T-helper 17 cell (primary cell): ENCODE measurements at regions not wholly inside any gene's neighbourhood (a gene's known extent, or its start where the extent isn't known, plus 50 kb on each side); places are given as distances from the start of the nearest gene placed in this dataset.

Source experiments
- ATAC-seq: fragments of 150-1000 bp; cut with Tn5 transposase; 2 replicates; pipeline ENCODE4 v1.10.0; 2021; ENCODE audit warnings: mild to moderate bottlenecking, moderate library complexity
- DNase-seq, 3 donors: peaks; one replicate each; pipeline versions ENCODE4 v3.0.0 to v3.0.0-alpha.2; 2020 to 2021
- H3K9me3 ChIP-seq: one replicate; pipeline ENCODE4 v1.7.0; 2013; ENCODE audit warnings: low read length, mild to moderate bottlenecking; ENCODE audit not compliant: control insufficient read depth, poor library complexity, severe bottlenecking
- H3K27ac Mint-ChIP-seq: one replicate; pipeline ENCODE4 v1.8.0; 2022; ENCODE audit warnings: mild to moderate bottlenecking, moderate library complexity, mixed read lengths
- H3K27me3 Mint-ChIP-seq: one replicate; pipeline ENCODE4 v1.8.0; 2022; ENCODE audit warnings: mixed read lengths
- H3K36me3 Mint-ChIP-seq: one replicate; pipeline ENCODE4 v1.8.0; 2022; ENCODE audit warnings: low read depth, mixed read lengths
- H3K4me1 Mint-ChIP-seq: one replicate; pipeline ENCODE4 v1.8.0; 2022; ENCODE audit warnings: mild to moderate bottlenecking, mixed read lengths
- H3K4me3 Mint-ChIP-seq: one replicate; pipeline ENCODE4 v1.8.0; 2022; ENCODE audit warnings: mild to moderate bottlenecking, moderate library complexity, mixed read lengths

DNA sequence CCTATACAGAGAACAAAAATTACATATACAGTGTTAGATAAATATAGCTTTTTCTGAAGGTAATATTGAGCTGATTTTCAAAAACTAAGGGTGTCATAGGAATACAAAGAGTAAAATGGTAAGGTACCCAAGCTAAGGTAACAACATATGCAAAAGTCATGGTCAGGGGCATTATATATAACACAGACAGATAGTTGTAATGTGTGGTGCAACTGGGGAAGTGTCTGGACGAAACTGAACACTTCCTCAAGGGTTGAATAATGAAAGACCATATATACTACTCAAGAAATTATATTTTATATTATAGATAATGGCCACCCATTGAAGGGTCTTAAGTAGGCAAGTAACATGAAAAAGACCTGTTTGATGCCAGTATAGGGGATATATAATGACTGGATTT is 262.1 kb upstream of the CXXC4 start:
- DNase-seq, result no peak
- H3K9me3 ChIP-seq, result no peaks in the 10 kb centered on the region
- Mint-ChIP-seq H3K4me1 (peaks cover 11% of the 10 kb centered on the region), H3K27ac (no peak overlapping the region), H3K4me3 (no peak overlapping the region), H3K27me3 (no peaks in the 10 kb centered on the region), H3K36me3 (no peaks in the 10 kb centered on the region)
- ATAC-seq, result no peak

DNA sequence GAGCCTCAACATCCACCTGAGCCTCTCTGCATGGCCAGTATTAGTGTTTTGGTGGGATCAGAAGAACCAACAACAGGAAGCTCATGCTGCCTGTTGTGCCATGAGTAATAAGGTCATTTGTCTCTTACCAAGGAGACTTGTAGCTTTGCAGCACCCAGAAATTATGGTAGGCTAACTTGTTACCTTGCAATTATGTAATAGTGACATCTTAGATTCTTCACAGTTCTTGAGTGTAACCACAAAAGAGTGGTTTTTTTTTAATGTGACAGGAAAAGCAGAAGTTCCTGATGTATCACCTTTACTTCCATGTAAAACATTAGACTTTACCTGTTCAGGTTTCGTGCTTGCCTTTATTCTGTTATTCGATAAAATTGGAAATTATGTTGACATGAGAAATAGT is 263.9 kb upstream of the CXXC4 start:
- ATAC-seq (peak; percentile 50), DNase-seq (no peak)

DNA sequence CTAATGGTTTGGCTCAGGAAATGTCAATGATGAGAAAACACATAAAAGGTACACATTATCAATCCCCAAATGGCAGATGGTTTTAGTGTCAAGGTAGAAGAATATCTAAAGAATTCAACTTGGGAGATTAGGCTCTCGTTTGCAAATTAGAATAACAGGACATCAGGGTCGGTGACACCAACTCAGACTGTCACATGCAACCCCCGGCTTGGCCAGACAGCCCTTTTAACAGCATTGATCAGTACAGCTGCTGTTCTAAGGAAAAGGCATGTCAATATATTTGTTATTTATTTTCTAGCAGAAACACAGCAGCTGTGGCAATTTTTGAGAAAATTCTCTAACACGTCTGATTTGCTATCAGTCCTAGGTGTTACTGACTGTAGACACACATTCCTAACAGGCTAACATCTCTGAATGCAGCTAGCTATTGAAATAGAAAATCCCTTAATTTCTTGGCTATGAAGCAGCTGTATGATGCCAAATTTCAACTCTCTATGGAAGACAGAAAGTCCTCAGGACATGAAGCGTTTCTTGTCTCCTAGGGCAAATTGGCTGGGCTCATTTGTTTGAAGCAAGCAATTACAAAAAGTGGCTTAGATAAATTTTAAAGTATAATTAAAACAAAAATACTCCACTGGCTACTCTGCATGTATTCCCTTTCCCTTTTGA is 269.0 kb upstream of the CXXC4 start:
- H3K4me3 Mint-ChIP-seq, result no peak overlapping the region
- H3K27ac Mint-ChIP-seq, result no peak overlapping the region
- no peak for DNase-seq
- H3K4me1 Mint-ChIP-seq, result peaks cover 3% of the 10 kb centered on the region
- H3K9me3 ChIP-seq, result no peaks in the 10 kb centered on the region
- no peaks in the 10 kb centered on the region for H3K27me3 Mint-ChIP-seq
- ATAC-seq, result no peak
- H3K36me3 Mint-ChIP-seq, result no peaks in the 10 kb centered on the region

More for the DNA sequence above, 263.9 kb upstream of the CXXC4 start:
- H3K27ac Mint-ChIP-seq, result peak overlapping the region; percentile 29
- H3K27me3 Mint-ChIP-seq, result no peaks in the 10 kb centered on the region
- H3K36me3 Mint-ChIP-seq, result no peaks in the 10 kb centered on the region
- peaks cover 6% of the 10 kb centered on the region for H3K4me1 Mint-ChIP-seq
- no peaks in the 10 kb centered on the region for H3K9me3 ChIP-seq
- H3K4me3 Mint-ChIP-seq, result no peak overlapping the region

DNA sequence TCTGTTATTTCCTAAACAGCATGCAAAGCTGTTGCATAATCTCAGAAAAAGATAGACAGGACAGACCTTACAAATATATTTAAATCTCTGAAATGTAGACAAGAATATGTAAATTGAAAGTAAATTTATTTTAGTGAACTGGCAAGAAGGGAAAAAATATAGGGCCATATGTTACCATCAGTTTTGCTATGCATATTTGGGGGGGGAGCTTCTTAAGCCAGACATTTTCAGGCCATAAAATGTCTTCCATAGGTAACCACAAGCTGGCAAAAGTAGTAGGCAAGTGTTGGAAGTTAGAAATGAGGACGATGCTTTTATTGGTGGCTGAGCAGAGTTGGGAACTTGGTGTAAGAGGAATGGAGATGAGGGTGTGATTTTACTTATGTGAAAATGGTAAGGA is 272.0 kb upstream of the CXXC4 start:
- Mint-ChIP-seq H3K4me1 (no peaks in the 10 kb centered on the region), H3K27ac (no peak overlapping the region), H3K4me3 (no peak overlapping the region), H3K27me3 (no peaks in the 10 kb centered on the region), H3K36me3 (no peaks in the 10 kb centered on the region)
- DNase-seq, result no peak
- no peak for ATAC-seq
- H3K9me3 ChIP-seq, result no peaks in the 10 kb centered on the region

DNA sequence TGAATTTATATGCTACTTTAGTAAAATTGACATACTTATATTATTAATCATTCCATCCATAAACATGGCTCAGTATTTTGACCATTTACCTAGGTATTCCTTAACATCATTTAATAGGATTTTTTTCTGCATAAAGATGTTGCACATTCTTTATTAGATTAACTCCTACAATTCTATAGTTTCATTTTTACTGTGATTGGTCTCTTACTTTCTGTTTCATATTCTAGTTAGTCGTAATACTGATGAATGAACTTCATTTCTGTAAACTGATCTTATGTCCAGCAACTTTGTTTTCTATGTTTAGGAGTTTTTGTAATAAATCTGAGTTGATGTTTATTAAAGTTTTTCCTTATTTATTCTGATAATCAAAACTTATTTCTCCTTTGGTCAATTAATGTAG is 278.2 kb upstream of the CXXC4 start:
- ATAC-seq (no peak), DNase-seq (no peak)
- Mint-ChIP-seq H3K36me3 (peaks cover 2% of the 10 kb centered on the region), H3K27ac (peak overlapping the region; percentile 79), H3K4me3 (peak overlapping the region; percentile 12), H3K4me1 (peaks cover 12% of the 10 kb centered on the region), H3K27me3 (no peaks in the 10 kb centered on the region)
- no peaks in the 10 kb centered on the region for H3K9me3 ChIP-seq

DNA sequence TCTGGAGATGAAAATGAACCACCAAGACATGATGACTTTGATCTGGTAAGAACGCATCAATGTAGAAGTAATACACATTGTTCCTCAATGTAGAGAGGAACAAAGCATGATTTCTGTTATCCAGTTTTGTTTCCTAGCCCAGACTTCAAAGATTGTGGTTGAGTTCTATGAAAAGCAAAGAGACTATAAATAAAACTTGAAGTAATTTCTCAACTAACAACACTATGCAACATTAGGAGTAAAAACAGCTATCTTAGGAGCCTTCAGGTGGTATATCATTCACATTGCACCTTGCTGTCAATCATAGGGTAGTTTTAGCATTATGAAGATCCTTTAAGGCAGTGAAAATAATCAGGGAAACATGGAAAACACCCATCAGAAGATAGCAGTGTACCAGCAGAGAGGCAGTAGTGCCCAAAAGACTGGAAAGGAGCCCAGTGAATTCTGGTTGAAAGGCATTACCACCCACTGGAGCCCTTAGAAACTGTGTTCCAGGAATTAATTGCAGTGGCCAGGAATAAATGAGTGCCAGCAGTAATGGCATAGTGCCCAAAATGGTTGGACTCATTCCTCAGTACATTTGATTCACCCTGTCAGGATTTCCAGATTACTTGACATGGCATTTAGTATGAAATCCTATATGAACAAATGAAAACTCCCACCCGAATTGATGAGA is 300.7 kb upstream of the CXXC4 start:
- no peaks in the 10 kb centered on the region for H3K36me3 Mint-ChIP-seq
- no peak overlapping the region for H3K27ac Mint-ChIP-seq
- no peak overlapping the region for H3K4me3 Mint-ChIP-seq
- H3K9me3 ChIP-seq, result no peaks in the 10 kb centered on the region
- ATAC-seq (no peak), DNase-seq (no peak)
- no peaks in the 10 kb centered on the region for H3K27me3 Mint-ChIP-seq
- H3K4me1 Mint-ChIP-seq, result no peaks in the 10 kb centered on the region

DNA sequence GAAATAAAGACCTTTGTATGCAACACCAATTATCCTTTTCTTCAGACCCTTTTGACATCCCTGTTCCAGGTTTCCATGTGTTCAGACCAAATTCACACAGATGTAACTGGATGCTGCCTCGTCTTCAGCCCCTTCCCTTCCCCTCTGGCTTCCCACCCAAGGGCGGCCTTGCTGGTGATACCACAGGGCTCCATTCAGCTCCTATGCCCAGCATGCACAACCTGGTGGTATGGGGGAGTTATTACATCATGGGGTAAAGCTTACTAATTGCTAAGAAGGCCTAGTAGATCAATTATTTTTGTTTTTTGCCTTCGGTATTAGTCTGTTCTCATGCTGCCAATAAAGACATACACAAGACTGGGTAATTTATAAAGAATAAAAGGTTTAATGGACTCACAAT is 317.0 kb upstream of the CXXC4 start:
- DNase-seq (no peak), ATAC-seq (no peak)
- H3K9me3 ChIP-seq, result no peaks in the 10 kb centered on the region
- H3K36me3 Mint-ChIP-seq, result peaks cover 2% of the 10 kb centered on the region
- no peak overlapping the region for H3K4me3 Mint-ChIP-seq
- H3K27me3 Mint-ChIP-seq, result no peaks in the 10 kb centered on the region
- no peak overlapping the region for H3K27ac Mint-ChIP-seq
- peaks cover 4% of the 10 kb centered on the region for H3K4me1 Mint-ChIP-seq

DNA sequence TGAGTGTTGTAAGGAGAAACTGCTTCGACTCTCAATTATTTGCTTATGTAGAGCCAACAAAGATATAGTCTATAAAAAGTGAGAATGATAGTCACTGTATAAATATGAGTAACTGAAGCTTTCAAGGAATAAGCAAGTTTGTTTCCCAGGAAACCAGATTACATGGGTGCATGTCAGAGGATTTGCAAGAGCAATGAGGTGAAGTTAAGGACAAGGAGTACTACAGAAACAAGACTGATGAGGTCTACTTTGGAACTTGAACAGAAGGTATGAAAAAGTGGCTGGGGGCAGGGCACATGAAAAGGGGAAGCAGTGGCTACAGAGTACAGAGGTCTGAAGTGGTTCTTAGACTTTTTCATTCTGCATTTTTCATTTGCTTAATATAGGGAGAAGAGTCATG is 321.0 kb upstream of the CXXC4 start:
- no peaks in the 10 kb centered on the region for H3K9me3 ChIP-seq
- H3K36me3 Mint-ChIP-seq, result no peaks in the 10 kb centered on the region
- H3K27ac Mint-ChIP-seq, result no peak overlapping the region
- DNase-seq, result no peak
- H3K27me3 Mint-ChIP-seq, result no peaks in the 10 kb centered on the region
- H3K4me1 Mint-ChIP-seq, result peaks cover 4% of the 10 kb centered on the region
- no peak for ATAC-seq
- no peak overlapping the region for H3K4me3 Mint-ChIP-seq

DNA sequence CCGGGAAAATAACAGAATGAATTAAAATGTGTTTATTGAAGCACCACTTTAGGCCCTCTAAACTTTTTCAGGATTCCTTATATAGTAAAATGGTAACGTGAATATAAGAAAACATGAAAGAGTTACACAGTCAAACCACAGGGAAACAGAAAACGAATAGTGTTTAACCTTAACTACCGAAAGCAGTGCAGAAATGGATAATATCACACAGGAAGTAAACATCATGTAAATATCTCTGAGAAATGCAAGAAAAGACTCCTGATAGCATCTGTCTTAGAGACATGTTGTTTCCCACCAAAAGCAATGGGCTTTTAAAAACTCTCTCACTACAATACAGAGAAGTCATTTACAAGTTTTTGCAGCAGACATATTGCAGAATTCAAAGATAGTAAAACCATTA is 323.9 kb upstream of the CXXC4 start:
- DNase-seq (no peak), ATAC-seq (no peak)
- no peak overlapping the region for H3K4me3 Mint-ChIP-seq
- no peaks in the 10 kb centered on the region for H3K9me3 ChIP-seq
- H3K36me3 Mint-ChIP-seq, result no peaks in the 10 kb centered on the region
- no peak overlapping the region for H3K27ac Mint-ChIP-seq
- H3K4me1 Mint-ChIP-seq, result peaks cover 4% of the 10 kb centered on the region
- no peaks in the 10 kb centered on the region for H3K27me3 Mint-ChIP-seq

DNA sequence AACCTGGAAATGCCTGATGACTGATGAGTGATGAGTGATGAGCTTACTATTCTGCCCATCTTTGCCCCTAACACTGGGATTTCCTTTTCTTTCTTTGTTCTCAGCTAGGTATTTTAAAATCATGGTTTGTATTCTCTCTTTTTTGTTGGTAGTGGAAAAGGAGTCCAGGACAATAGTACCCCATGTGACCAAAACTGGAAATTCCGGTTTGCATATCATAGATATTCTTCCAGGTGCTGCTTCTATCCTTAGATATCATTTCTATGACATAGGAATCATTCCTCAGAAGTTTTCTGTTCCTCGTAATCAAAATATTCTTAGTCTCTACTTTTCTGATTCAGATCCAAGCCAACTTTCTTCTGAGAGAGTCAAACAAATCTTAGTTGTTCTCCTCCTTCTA is 320.5 kb upstream of the TET2 start:
- Mint-ChIP-seq H3K4me3 (no peak overlapping the region), H3K36me3 (no peaks in the 10 kb centered on the region), H3K4me1 (peaks cover 3% of the 10 kb centered on the region), H3K27ac (no peak overlapping the region), H3K27me3 (no peaks in the 10 kb centered on the region)
- no peak for DNase-seq
- H3K9me3 ChIP-seq, result no peaks in the 10 kb centered on the region
- no peak for ATAC-seq

DNA sequence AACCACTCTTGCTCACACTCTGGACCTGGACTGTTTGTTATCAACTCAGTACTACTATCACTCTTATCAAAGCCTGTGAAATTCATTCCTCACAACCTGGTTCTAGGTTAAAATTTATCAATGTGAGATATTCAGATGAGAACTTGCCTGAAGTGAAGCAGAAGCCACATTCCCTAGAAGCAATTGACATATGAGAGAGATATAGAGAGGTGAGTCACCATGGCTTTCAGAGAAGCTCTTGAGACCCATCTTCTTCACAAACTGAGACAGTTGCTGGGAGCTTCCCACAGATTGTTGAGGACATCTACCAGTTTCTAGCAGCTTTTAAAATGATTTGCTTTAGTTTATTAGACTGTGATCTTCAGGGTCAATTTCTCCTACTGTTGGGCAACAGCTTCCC is 316.9 kb upstream of the TET2 start:
- no peak for DNase-seq
- no peak overlapping the region for H3K27ac Mint-ChIP-seq
- H3K27me3 Mint-ChIP-seq, result no peaks in the 10 kb centered on the region
- no peak for ATAC-seq
- no peak overlapping the region for H3K4me3 Mint-ChIP-seq
- H3K36me3 Mint-ChIP-seq, result no peaks in the 10 kb centered on the region
- no peaks in the 10 kb centered on the region for H3K4me1 Mint-ChIP-seq
- H3K9me3 ChIP-seq, result no peaks in the 10 kb centered on the region

DNA sequence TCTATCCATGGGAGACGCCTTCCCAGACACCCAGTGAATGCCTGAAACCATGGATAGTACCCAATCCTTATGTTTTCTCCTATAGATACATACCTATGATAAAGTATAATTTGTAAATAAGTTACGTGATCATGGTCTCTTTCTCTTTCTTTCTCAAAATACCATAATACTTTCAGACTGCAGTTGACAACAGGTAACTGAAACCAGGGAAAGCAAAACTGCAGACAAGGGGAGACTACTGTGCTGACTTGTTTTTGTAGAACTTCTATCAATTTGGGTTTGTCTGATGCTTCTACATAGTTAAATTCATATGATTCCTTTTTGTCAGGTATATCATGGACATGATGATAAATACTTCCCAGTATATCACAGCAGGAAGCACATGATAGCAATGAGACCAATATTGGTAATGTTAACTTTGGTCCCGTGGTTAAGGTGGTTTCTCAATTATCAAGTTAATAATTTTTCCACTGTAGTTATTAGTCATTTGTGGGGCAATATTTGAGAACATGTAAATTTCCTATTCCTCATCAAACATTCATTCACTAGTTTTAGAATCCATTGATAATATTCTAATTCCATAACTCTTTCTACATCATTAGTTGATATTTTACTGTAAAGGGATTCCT is 298.0 kb upstream of the TET2 start:
- Mint-ChIP-seq H3K4me3 (no peak overlapping the region), H3K36me3 (no peaks in the 10 kb centered on the region), H3K4me1 (peaks cover 7% of the 10 kb centered on the region), H3K27me3 (no peaks in the 10 kb centered on the region), H3K27ac (no peak overlapping the region)
- no peaks in the 10 kb centered on the region for H3K9me3 ChIP-seq
- DNase-seq, result no peak
- no peak for ATAC-seq

DNA sequence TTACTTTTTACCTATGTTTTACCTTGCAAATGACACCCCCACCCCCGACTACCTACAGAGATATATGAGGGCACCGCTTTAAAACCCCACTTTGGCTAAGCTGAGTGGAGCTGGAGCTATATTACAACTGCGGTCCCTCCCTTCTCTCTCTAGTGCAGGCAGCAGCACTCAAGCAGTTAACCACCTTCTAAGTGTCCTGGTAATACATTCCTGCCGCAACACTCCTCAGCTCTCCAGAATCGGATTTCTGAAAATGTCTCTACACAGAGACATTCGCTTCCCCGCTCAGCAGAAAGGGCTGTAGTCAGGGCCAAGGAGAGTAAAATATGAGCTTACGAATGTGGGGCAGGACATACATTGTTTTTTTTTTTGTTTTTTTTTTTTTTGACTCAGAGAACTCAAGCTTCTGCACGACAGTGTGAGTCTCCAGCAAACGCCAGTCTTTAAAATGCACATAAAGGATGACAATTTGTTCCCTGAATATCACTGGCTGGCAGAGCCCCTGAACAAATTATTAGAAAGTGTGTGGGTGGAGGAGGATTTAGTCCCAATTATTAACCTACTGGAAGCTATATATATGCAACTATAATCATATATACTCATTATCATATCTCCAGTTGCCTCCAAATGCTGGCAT is 287.0 kb upstream of the TET2 start:
- ATAC-seq, result no peak
- no peak for DNase-seq
- Mint-ChIP-seq H3K4me3 (no peak overlapping the region), H3K27ac (no peak overlapping the region), H3K36me3 (no peaks in the 10 kb centered on the region), H3K27me3 (no peaks in the 10 kb centered on the region), H3K4me1 (no peaks in the 10 kb centered on the region)
- H3K9me3 ChIP-seq, result peaks cover 2% of the 10 kb centered on the region
